Sciatic nerve (tissue), 2 donors: ENCODE measurements at regions not wholly inside any gene's neighbourhood (a gene's known extent, or its start where the extent isn't known, plus 50 kb on each side); places are given as distances from the start of the nearest gene placed in this dataset.

Experiments
- ATAC-seq: fragments of 200-7000 bp; cut with Tn5 transposase; one replicate; pipeline ENCODE4 v1.9.1; 2020; ENCODE audit warnings: mild to moderate bottlenecking, moderate library complexity
- DNase-seq: peaks from one replicate; pipeline ENCODE4 v3.0.0-alpha.2; 2020; ENCODE audit warnings: low spot score
- intact Hi-C: fragments of 100-400 bp; cut with DNase I; formaldehyde crosslinking; loops from one replicate; pipeline ENCODE4 v1.14.2; 2022
- donor health status: DM: no; HTN: no; CAD: no.
- donor health status: DM: no; HTN: no; CAD: no.

- ATAC-seq (no peak), DNase-seq (no peak)
- intact Hi-C loops: no loop called here
Measured at GRCh38 chr18:77906103-77906892, 656.6 kb downstream of the GALR1 start.

DNA sequence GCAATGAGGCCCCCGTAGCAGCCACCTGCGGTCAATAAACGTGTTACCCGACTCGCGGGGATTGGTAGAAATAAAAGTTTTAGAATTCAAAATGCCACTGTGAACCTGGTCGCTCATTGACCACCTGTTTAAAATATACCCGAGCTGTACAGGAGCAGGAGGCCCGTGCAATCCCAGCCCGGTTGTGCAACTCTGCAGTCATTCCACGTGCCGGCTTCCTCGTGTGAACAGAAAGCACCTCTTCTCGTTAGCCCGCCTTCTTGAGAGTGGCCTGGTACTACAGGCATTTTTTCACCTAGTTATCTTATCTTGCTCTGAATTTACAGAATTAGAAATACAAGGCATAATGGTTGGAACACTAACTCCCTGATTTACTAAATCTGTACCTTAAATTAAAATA, 660.7 kb downstream of the GALR1 start:
- ATAC-seq (no peak), DNase-seq (no peak)
- intact Hi-C loops: no loop called here

GRCh38 chr18:77911971-77912605, 662.4 kb downstream of the GALR1 start:
- intact Hi-C loops: no loop called here
- no peak for DNase-seq
- ATAC-seq: no peak

- intact Hi-C loops: no loop called here
- DNase-seq (no peak), ATAC-seq (no peak)
Measured at GRCh38 chr18:77918730-77919129, 669.1 kb downstream of the GALR1 start.

DNA sequence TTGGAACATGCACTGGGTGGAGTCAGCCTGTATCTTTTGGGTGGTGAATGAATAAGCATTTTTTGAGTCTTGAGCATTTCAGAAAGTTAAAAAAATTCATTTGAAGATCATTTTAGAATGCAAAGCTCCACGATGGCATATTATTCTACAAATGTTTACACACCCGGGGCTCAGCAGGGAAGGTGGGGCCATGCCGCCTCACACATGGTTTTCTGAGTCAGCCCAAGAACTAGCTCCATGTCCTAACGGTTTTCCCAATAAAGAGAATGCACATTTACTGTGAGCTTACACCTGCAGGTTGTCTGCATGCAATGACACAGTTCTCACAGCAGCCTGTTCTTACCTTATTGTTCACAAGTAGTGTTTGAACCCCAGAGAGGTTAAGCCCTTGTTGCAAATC, 670.3 kb downstream of the GALR1 start:
- DNase-seq: no peak
- ATAC-seq: no peak
- intact Hi-C loops: no loop called here

GRCh38 chr18:77935342-77935741, 685.7 kb downstream of the GALR1 start:
- ATAC-seq: no peak
- intact Hi-C loops: no loop called here
- DNase-seq: no peak

GRCh38 chr18:77940566-77940965, 690.9 kb downstream of the GALR1 start:
- DNase-seq (no peak), ATAC-seq (no peak)
- intact Hi-C loops: no loop called here

GRCh38 chr18:77944533-77944932, 694.9 kb downstream of the GALR1 start:
- ATAC-seq (no peak), DNase-seq (no peak)
- intact Hi-C loops: no loop called here

DNA sequence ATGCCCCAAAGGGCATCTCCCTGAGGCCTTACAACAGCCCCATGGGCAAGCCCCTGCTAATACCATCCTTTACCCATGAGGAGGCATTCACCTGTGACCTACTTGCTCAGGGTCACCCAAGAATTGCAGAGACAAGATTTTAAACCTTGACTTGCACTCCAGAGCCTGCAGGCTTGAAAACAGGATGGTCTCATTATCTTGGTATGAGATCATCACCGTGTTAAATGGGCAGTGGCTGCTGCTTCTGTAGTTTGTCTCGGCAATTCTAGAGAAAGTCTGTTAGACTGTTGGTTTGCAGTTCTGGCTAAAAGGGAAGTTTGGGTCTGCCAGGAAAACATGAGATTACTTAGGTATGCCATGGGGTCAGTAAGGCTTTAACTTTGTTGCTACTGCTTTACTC, 698.9 kb downstream of the GALR1 start:
- DNase-seq (no peak), ATAC-seq (no peak)
- intact Hi-C loops: no loop called here

- intact Hi-C loops: no loop called here
- ATAC-seq: no peak
- no peak for DNase-seq
Measured at GRCh38 chr18:77949355-77949973, 699.8 kb downstream of the GALR1 start.

DNA sequence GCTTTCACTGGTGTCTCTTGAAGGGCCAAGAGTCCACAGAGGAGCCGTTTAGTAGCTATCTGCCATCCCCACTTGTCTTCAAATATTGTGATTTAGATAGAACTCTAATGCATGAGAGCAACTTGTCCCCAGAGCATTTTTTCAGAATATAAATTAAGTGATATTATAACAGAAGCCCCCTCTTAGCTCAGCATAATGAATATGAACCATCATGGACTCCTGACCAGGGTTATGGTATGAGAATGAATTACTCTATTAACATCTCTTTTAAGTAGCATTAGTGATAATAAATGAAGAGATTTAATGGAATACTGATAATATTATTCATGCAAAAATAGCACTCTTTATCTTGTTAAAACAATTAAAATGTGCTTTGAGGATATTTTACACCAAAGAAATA, 709.6 kb downstream of the GALR1 start:
- ATAC-seq (no peak), DNase-seq (no peak)
- intact Hi-C loops: no loop called here

GRCh38 chr18:77960791-77961410, 711.3 kb downstream of the GALR1 start:
- no peak for ATAC-seq
- intact Hi-C loops: no loop called here
- no peak for DNase-seq

DNA sequence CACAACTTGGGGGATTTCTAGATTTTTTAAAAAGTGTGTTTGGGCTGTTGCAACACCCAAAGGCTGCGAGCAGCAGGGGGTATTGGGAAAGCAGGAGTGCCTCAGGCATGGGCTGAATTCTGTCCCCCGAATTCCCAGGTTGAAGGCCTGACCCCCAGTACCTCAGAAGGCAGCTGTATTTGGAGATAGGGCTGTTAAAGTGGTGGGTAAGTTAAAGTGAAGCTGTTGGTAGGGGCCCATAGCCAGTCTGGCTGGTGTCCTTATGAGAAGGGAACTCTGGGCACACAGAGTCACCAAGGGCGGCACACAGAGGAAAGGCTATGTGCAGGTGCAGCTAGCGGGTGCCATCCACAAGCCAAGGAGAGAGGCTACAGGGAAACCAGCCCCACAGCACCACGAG, 717.4 kb downstream of the GALR1 start:
- intact Hi-C loops: no loop called here
- DNase-seq (no peak), ATAC-seq (no peak)

- ATAC-seq (no peak), DNase-seq (no peak)
- intact Hi-C loops: no loop called here
Measured at GRCh38 chr18:77967791-77968190, 718.1 kb downstream of the GALR1 start.

GRCh38 chr18:77969972-77970371, 720.3 kb downstream of the GALR1 start:
- intact Hi-C loops: no loop called here
- ATAC-seq: no peak
- DNase-seq: no peak

DNA sequence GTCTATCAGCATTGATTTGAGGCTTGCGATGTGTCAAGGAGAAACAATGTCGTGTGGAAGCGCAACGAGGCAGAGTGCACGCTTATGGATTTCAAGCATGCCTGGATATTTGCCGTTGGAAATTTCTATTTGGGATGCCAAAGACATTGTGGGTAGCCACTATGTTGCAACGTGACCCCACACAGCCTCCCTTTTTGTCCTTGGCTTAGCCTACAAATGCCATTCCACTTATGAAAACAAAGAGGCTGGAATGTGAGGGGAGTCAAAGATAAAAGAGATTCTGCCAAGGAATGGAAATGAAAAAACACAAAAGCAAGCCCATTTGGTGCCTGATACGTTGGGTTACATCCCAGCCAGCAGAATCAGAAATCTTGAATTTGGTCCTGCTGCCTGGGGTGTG, 721.2 kb downstream of the GALR1 start:
- ATAC-seq: no peak
- intact Hi-C loops: no loop called here
- no peak for DNase-seq

DNA sequence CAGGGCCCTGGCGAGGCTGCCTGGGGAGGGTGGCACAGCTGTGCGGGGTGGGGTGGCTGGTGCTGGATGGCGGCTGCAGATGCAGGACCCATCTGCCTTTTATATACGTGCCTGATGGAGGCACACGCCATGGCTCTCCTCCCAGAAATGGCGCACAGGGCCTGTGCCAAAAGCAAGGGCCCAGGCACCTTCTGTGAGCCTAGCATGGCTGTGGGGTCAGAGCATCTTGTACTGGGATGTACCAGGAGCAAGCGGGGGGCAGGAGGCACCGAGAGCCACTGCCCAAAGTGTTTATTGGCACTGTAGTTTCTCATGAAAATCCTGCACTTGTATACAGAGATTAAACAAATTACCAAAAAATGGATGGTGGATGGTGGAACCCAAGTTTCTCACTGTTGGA, 724.1 kb downstream of the GALR1 start:
- DNase-seq (no peak), ATAC-seq (no peak)
- intact Hi-C loops: no loop called here

- DNase-seq (no peak), ATAC-seq (no peak)
- intact Hi-C loops: no loop called here
Measured at GRCh38 chr18:77974329-77974728, 724.7 kb downstream of the GALR1 start.

- intact Hi-C loops: no loop called here
- no peak for ATAC-seq
- no peak for DNase-seq
Measured at GRCh38 chr18:77977331-77977730, 727.7 kb downstream of the GALR1 start.

DNA sequence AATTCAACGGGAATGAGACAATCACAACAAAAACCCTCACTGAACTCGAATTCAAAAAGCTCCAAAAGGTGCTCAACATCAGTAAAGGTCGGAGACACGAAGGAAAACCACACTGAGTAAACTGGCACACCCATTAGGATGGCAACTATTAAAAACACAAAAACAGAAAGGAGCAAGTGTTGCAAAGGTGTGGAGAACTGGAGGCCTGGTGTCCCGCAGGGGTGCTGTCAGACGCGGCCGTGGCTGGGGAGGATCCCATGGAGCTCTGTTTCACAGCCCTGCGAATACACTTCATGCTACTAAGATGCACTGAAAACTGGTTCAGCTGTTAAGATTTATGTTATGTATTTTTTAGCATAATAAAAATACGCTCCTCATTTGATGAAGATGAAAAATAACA, 730.6 kb downstream of the GALR1 start:
- ATAC-seq: no peak

More for the DNA sequence above, 730.6 kb downstream of the GALR1 start:
- intact Hi-C loops: no loop called here
- DNase-seq: no peak
